ENCODE measurements at regions not wholly inside any gene's neighbourhood (a gene's known extent, or its start where the extent isn't known, plus 50 kb on each side); places are given as distances from the start of the nearest gene placed in this dataset.

DNA sequence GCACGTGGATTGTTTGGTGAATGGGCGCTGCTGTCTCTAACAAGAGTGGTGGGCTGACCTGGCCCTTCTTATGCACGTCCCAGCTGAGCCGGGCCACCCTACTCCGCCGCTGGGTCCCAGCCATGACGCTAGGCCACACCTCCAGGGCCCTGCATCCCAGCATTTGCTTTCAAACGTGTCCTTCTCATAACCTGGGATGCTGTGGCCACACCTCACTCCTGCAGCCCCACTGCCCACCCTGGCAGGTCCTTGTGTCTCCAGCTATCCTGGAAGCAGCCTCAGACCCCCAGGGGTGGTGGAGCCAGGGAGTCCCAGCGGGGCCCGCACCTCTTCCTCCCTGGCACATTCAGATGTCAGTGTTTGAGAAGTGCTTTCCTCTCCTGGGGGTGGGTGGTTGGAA lies 168.6 kb downstream of the IRF8 start:
- TF ChIP-seq, protein P1, sequence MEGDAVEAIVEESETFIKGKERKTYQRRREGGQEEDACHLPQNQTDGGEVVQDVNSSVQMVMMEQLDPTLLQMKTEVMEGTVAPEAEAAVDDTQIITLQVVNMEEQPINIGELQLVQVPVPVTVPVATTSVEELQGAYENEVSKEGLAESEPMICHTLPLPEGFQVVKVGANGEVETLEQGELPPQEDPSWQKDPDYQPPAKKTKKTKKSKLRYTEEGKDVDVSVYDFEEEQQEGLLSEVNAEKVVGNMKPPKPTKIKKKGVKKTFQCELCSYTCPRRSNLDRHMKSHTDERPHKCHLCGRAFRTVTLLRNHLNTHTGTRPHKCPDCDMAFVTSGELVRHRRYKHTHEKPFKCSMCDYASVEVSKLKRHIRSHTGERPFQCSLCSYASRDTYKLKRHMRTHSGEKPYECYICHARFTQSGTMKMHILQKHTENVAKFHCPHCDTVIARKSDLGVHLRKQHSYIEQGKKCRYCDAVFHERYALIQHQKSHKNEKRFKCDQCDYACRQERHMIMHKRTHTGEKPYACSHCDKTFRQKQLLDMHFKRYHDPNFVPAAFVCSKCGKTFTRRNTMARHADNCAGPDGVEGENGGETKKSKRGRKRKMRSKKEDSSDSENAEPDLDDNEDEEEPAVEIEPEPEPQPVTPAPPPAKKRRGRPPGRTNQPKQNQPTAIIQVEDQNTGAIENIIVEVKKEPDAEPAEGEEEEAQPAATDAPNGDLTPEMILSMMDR (IDR thresholded peaks at IDR 0.05) = no peak
- TF ChIP-seq POLR2A (IDR thresholded peaks at IDR 0.05) = no peak
